ENCODE measurements at regions not wholly inside any gene's neighbourhood (a gene's known extent, or its start where the extent isn't known, plus 50 kb on each side); places are given as distances from the start of the nearest gene placed in this dataset.

DNA sequence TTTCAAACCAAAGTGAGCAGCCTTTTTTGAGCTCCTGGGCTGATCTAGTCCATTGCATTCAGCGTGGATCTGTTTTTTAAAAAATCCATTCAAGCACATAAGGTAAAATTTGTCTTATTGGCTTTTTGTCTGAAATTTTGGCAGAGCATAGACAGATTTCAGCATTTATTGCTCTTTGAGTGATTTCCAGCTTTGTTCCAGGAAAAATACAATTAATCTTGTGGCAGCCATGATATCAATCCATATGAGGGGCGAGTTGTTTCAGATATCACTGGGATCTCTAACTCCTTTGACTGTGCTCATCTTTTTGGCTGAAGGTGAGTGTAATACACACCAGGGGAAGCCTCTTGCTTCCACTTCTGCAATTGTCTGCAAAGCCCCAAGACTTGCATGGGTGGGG is 523.9 kb downstream of the SLC4A3 start:
- Mint-ChIP-seq H3K27ac (ENCODE audit: unreplicated experiment) (no peak overlapping the region), H3K36me3 (ENCODE audit: low read depth) (no peaks in the 10 kb centered on the region), H3K4me3 (no peak overlapping the region), H3K9me3 (no peaks in the 10 kb centered on the region), H3K4me1 (peaks cover 4% of the 10 kb centered on the region), H3K27me3 (ENCODE audit: low read depth) (no peaks in the 10 kb centered on the region)
- DNase-seq (ENCODE audit: low read depth, low spot score): no peak
- TF ChIP-seq, protein P1, sequence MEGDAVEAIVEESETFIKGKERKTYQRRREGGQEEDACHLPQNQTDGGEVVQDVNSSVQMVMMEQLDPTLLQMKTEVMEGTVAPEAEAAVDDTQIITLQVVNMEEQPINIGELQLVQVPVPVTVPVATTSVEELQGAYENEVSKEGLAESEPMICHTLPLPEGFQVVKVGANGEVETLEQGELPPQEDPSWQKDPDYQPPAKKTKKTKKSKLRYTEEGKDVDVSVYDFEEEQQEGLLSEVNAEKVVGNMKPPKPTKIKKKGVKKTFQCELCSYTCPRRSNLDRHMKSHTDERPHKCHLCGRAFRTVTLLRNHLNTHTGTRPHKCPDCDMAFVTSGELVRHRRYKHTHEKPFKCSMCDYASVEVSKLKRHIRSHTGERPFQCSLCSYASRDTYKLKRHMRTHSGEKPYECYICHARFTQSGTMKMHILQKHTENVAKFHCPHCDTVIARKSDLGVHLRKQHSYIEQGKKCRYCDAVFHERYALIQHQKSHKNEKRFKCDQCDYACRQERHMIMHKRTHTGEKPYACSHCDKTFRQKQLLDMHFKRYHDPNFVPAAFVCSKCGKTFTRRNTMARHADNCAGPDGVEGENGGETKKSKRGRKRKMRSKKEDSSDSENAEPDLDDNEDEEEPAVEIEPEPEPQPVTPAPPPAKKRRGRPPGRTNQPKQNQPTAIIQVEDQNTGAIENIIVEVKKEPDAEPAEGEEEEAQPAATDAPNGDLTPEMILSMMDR (conservative IDR thresholded peaks at IDR 0.05): no peak

DNA sequence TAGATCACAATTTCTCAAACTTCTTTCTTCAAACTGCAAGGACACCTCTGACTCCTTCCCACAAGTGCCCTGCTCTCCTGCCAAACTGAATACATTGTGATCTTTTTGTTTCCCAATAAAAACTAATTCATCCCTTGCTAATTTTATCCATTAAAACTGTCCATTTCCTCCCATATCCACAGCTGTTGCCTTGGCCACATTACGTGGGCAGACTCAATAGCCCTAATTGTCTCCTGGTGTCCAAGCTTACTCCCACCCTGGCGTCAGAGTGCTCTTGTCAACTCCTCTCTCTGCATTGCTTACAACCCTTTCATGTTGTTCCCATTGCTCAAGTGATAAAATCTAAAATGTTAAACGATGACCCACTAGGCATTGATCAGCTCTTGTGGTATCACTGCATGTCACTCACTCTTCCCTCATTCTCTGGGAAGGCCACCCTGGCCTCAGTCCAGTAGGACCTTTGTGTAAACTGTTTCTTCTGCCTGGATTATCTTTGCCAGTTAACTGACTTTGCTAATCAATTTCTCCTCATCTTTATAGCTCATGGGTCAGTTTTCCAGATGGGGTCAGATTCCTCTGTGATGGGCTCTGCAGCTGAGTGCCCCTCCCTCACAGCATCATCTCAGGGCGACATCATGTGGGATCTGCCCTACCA is 525.0 kb downstream of the SLC4A3 start:
- Mint-ChIP-seq H3K4me3 (no peak overlapping the region), H3K27ac (ENCODE audit: unreplicated experiment) (no peak overlapping the region), H3K27me3 (ENCODE audit: low read depth) (no peaks in the 10 kb centered on the region), H3K9me3 (no peaks in the 10 kb centered on the region), H3K36me3 (ENCODE audit: low read depth) (no peaks in the 10 kb centered on the region), H3K4me1 (peaks cover 4% of the 10 kb centered on the region)
- no peak for DNase-seq (ENCODE audit: low read depth, low spot score)
- TF ChIP-seq, protein P1 (conservative IDR thresholded peaks at IDR 0.05): no peak

DNA sequence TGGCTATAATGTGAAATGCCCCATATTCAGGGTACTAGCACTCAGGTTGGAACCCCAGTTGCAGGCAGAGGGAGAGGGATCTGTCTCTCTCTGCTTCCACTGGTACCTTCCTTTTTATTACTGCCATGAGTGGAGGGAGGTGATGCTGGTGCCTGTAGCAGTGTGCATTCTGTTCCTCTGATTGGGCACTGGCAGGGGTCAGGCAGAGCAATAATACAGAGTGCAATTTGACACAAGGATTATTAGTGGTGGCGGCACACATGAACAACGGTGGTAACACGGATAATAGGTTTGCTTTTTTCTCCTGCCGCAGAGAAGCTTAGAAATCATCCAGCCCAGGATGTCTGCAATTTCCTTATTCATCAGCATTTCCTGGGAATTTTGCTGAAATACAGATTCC is 525.7 kb downstream of the SLC4A3 start:
- Mint-ChIP-seq H3K36me3 (ENCODE audit: low read depth) (no peaks in the 10 kb centered on the region), H3K27ac (ENCODE audit: unreplicated experiment) (no peak overlapping the region), H3K9me3 (no peaks in the 10 kb centered on the region), H3K4me1 (peaks cover 4% of the 10 kb centered on the region), H3K4me3 (no peak overlapping the region), H3K27me3 (ENCODE audit: low read depth) (no peaks in the 10 kb centered on the region)
- TF ChIP-seq, protein P1 (conservative IDR thresholded peaks at IDR 0.05): no peak
- DNase-seq (ENCODE audit: low read depth, low spot score): no peak

DNA sequence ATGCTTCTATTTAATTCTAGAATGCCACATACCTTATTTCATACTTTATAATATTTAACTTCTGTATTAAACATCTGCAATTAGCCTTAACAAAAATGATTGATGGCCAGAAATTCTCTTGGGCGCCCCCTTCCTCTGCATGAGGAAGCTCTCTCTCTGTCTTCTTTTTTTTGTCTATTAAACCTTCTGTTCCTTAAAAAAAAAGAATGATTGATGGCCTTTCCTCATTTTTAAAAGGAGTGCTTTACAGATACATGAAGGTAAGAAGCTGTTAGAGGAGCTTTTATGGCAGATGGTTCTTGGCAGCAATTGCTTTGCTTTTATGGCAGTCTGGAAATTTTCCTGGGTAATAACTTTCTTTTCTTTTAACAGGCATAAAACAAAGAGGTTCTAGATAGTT is 526.9 kb downstream of the SLC4A3 start:
- H3K9me3 Mint-ChIP-seq: no peaks in the 10 kb centered on the region
- H3K4me3 Mint-ChIP-seq: no peak overlapping the region
- DNase-seq (ENCODE audit: low read depth, low spot score): no peak
- TF ChIP-seq, protein P1 (conservative IDR thresholded peaks at IDR 0.05): peak; percentile 42
- no peak overlapping the region for H3K27ac Mint-ChIP-seq (ENCODE audit: unreplicated experiment)
- no peaks in the 10 kb centered on the region for H3K36me3 Mint-ChIP-seq (ENCODE audit: low read depth)
- peaks cover 4% of the 10 kb centered on the region for H3K4me1 Mint-ChIP-seq
- no peaks in the 10 kb centered on the region for H3K27me3 Mint-ChIP-seq (ENCODE audit: low read depth)

DNA sequence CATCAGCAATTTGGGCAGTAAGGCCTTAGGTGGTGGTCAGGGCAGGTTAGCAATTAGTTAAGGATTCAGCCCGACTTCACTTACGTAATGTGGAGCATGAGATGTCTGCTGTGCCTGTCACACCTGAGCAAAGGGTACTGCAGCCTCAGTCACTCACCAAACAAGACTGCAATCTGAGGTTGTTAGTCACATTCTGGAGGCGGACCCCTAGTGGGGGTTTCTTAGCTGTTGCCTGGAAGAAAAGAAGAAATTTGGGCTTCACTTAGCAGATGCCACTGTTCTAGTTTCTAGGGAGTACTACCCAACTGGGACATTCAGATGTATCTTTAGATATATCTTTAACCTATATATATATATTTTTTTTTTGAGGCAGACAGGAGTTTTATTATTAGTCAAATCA is 529.9 kb downstream of the SLC4A3 start:
- TF ChIP-seq, protein P1 (conservative IDR thresholded peaks at IDR 0.05): no peak
- Mint-ChIP-seq H3K27me3 (ENCODE audit: low read depth) (no peaks in the 10 kb centered on the region), H3K4me3 (no peak overlapping the region), H3K36me3 (ENCODE audit: low read depth) (no peaks in the 10 kb centered on the region), H3K4me1 (peaks cover 2% of the 10 kb centered on the region), H3K9me3 (peaks cover 3% of the 10 kb centered on the region), H3K27ac (ENCODE audit: unreplicated experiment) (no peak overlapping the region)
- no peak for DNase-seq (ENCODE audit: low read depth, low spot score)
